MM.1S (cell line): ENCODE measurements at regions not wholly inside any gene's neighbourhood (a gene's known extent, or its start where the extent isn't known, plus 50 kb on each side); places are given as distances from the start of the nearest gene placed in this dataset.

Source experiments
- EZH2 ChIP-seq: fragments of 300-600 bp; sonication (generic); optimal IDR thresholded peaks from 2 replicates; pipeline ENCODE3; 2017; ENCODE audit warnings: low read depth, mild to moderate bottlenecking, antibody characterized with exemption, low read length, mixed read lengths
- EZH2phosphoT487 ChIP-seq: fragments of 300-600 bp; sonication (generic); IDR thresholded peaks from 2 replicates; pipeline ENCODE4 v1.6.1; 2018; ENCODE audit warnings: antibody characterized with exemption, low read length
- TF ChIP-seq, protein P1 (sequence below): fragments of 300-600 bp; sonication (generic); IDR thresholded peaks from 2 replicates; pipeline ENCODE4 v1.5.1; 2016; ENCODE audit warnings: antibody characterized with exemption, low read length, mixed read lengths

DNA sequence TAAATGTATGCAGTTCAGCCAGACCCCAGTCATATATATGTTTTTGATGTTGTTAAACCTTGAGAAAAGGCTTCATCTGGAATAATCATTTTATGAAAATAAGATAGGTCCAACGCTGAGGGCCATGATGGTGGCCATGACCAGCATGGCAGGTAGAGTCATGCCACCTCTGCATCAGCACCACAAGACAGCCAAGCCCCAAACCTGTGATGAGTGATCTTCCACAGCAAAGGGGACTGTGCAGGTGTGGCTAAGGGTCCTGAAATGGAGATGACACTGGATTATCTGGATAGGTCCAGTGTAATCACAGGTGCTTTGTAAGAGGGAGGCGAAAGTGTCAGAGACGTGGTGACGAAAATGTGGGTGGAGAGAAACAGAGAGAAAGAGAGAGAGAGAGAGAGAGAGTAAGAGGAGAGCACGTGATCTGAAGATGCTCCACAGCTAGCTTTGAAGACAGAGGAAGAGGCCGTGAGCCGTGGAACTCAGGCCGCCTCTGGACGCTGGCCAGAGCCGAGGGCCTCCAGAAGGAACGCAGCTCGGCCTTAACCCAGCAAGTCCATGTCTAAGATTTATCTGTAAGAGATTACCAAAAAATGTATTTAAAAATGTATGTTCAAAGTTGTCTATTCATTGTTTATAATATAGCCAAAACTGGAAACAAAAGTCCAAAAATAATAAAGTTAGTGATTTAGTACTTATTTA is 304.4 kb upstream of the SHH start:
- TF ChIP-seq, protein P1, sequence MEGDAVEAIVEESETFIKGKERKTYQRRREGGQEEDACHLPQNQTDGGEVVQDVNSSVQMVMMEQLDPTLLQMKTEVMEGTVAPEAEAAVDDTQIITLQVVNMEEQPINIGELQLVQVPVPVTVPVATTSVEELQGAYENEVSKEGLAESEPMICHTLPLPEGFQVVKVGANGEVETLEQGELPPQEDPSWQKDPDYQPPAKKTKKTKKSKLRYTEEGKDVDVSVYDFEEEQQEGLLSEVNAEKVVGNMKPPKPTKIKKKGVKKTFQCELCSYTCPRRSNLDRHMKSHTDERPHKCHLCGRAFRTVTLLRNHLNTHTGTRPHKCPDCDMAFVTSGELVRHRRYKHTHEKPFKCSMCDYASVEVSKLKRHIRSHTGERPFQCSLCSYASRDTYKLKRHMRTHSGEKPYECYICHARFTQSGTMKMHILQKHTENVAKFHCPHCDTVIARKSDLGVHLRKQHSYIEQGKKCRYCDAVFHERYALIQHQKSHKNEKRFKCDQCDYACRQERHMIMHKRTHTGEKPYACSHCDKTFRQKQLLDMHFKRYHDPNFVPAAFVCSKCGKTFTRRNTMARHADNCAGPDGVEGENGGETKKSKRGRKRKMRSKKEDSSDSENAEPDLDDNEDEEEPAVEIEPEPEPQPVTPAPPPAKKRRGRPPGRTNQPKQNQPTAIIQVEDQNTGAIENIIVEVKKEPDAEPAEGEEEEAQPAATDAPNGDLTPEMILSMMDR: no peak
- TF ChIP-seq EZH2phosphoT487 (no peak), EZH2 (no peak)
